Colonic mucosa (tissue), 4 donors: ENCODE measurements at regions not wholly inside any gene's neighbourhood (a gene's known extent, or its start where the extent isn't known, plus 50 kb on each side); places are given as distances from the start of the nearest gene placed in this dataset.

Source experiments
- DNase-seq: peaks from one replicate; pipeline ENCODE4 v3.0.0-alpha.2; 2020
- H3K27ac ChIP-seq: fragments of 200-600 bp; one replicate; pipeline ENCODE4 v1.8.0; 2021
- H3K27me3 ChIP-seq: fragments of 200-600 bp; one replicate; pipeline ENCODE4 v1.8.0; 2021
- H3K36me3 ChIP-seq: fragments of 200-600 bp; one replicate; pipeline ENCODE4 v1.8.0; 2021
- H3K4me1 ChIP-seq: fragments of 200-600 bp; one replicate; pipeline ENCODE4 v1.8.0; 2021; ENCODE audit warnings: mild to moderate bottlenecking
- H3K4me3 ChIP-seq: fragments of 200-600 bp; one replicate; pipeline ENCODE4 v1.8.0; 2021
- H3K9ac ChIP-seq, 2 donors: one replicate each; pipeline ENCODE4 v1.7.0; 2013; ENCODE audit warnings: control low read depth in 2 of 2, low read depth in 2 of 2, low read length in 2 of 2
- H3K9me3 ChIP-seq: fragments of 200-600 bp; one replicate; pipeline ENCODE4 v1.8.0; 2021
- intact Hi-C: fragments of 100-400 bp; cut with DNase I; formaldehyde crosslinking; loops from one replicate; pipeline ENCODE4 v1.14.1; 2022
- TF ChIP-seq, protein P1 (sequence below): fragments of 200-600 bp; IDR thresholded peaks from one replicate; pipeline ENCODE4 v1.8.0; 2022; ENCODE audit warnings: antibody characterized with exemption, mild to moderate bottlenecking
- donor health status: healthy.
- donor health status: DM: no; HTN: no; CAD: no.
- donor health status: DM: no; HTN: no; CAD: no.

DNA sequence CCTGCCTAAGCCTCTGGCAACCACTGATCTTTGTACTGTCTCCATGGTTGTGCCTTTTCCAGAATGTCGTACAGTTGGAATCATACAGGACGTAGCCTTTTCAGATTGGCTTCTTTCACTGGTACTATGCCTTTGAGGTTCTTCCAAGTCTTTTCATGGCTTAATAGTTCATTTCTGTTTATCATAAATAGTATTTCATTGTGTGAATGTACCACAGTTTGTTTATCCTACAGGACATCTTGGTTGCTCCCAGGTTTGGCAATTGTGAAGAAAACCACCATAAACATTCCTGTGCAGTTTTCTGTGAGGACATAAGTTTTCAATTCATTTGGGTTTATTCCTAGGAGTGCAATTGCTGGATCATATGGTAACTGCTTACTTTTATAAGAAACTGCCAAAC is 190.6 kb upstream of the RAB4A start:
- H3K27ac ChIP-seq, result no peak overlapping the region
- TF ChIP-seq, protein P1, sequence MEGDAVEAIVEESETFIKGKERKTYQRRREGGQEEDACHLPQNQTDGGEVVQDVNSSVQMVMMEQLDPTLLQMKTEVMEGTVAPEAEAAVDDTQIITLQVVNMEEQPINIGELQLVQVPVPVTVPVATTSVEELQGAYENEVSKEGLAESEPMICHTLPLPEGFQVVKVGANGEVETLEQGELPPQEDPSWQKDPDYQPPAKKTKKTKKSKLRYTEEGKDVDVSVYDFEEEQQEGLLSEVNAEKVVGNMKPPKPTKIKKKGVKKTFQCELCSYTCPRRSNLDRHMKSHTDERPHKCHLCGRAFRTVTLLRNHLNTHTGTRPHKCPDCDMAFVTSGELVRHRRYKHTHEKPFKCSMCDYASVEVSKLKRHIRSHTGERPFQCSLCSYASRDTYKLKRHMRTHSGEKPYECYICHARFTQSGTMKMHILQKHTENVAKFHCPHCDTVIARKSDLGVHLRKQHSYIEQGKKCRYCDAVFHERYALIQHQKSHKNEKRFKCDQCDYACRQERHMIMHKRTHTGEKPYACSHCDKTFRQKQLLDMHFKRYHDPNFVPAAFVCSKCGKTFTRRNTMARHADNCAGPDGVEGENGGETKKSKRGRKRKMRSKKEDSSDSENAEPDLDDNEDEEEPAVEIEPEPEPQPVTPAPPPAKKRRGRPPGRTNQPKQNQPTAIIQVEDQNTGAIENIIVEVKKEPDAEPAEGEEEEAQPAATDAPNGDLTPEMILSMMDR, result no peak

DNA sequence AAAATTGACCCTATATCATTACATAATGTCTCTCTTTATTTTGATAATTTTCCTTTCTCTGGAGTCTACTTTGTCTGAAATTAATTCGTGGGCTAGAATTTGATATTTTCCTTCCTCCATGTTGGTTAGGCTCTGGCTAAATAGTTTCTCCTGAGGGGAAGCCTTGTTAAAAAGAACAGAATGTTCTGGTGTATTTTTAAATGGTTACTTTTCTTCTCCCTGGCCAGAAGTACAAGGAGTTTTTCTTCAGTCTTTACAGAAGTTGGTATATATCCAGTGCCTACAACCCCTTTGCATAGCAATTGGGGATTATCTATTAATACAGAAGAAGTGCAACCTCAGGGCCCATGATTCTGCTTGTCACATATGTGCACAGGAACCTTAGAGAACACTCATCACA is 185.6 kb upstream of the RAB4A start:
- Histone ChIP-seq H3K4me1 (no peaks in the 10 kb centered on the region), H3K9ac (no peak overlapping the region), H3K27ac (no peak overlapping the region), H3K9me3 (no peaks in the 10 kb centered on the region), H3K27me3 (no peaks in the 10 kb centered on the region), H3K36me3 (no peaks in the 10 kb centered on the region), H3K4me3 (no peak overlapping the region)
- TF ChIP-seq, protein P1, result no peak
- no peak for DNase-seq
- intact Hi-C loops, result no loop called here

More for the DNA sequence above, 190.6 kb upstream of the RAB4A start:
- Histone ChIP-seq H3K9me3 (no peaks in the 10 kb centered on the region), H3K27me3 (no peaks in the 10 kb centered on the region), H3K9ac (no peak overlapping the region), H3K4me1 (no peaks in the 10 kb centered on the region), H3K36me3 (no peaks in the 10 kb centered on the region), H3K4me3 (no peak overlapping the region)
- intact Hi-C loops, result no loop called here
- DNase-seq, result peak; percentile 0

DNA sequence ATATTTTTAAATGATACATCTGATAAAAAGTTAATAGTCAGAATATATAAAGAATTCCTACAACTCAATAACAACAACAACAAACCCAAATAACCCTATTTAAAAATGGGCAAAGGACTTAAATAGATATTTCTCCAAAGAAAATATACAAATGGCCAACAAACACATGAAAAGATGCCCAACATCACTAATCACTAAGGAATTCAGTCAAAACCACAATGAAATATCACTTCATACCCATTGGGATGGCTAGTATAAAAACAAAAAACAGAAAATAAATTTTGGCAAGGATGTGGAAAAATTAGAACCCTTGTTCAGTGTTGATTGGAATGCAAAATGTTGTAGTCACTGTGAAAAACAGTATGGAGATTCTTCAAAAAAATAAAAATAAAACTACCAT is 184.8 kb upstream of the RAB4A start:
- Histone ChIP-seq H3K9ac (no peak overlapping the region), H3K4me3 (no peak overlapping the region), H3K36me3 (no peaks in the 10 kb centered on the region), H3K9me3 (no peaks in the 10 kb centered on the region), H3K27ac (no peak overlapping the region), H3K4me1 (no peaks in the 10 kb centered on the region), H3K27me3 (no peaks in the 10 kb centered on the region)
- intact Hi-C loops, result no loop called here
- no peak for DNase-seq
- TF ChIP-seq, protein P1, result no peak

DNA sequence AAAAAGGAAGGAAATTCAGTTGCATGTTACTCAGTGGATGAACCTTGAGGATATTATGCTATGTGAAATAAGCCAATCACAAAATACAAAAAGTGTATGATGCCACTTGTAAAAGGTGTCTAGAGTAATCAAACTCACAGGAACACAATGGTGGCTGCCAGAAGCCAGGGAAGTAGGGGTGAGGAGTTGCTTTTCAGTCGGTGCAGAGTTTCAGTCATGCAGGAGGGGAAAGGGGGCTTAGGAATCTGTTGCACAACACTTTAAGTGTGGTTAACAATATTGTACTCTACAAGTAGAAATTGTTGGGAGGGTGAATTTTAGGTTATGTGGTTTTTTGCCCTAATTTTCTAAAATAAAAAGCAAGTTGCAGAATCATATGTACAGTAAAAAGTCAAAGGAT is 184.2 kb upstream of the RAB4A start:
- TF ChIP-seq, protein P1, result no peak
- no peak overlapping the region for H3K4me3 ChIP-seq

DNA sequence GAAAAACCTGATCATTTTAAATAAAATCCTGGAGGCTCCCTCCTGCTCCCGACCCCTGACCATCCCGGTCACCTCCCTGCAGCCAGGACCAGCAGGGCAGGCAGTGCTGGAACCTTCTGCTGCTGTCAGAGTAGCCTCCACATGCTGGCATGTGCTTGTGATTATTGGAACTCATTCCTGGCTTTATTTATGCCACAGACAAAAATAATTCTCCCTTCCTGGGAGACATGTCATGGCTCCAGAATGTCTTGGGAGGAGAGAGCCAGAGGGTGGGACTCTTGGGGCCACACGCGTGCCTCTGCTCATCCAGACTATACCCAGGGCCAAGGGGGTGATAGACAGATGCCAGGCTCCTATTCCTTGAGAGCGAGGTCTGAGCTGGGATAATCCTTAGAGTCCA is 183.6 kb upstream of the RAB4A start:
- Histone ChIP-seq H3K4me3 (no peak overlapping the region), H3K27me3 (no peaks in the 10 kb centered on the region), H3K9ac (no peak overlapping the region), H3K4me1 (no peaks in the 10 kb centered on the region), H3K9me3 (no peaks in the 10 kb centered on the region), H3K27ac (no peak overlapping the region), H3K36me3 (no peaks in the 10 kb centered on the region)
- intact Hi-C loops, result no loop called here
- TF ChIP-seq, protein P1, result no peak
- DNase-seq, result no peak

More for the DNA sequence above, 184.2 kb upstream of the RAB4A start:
- Histone ChIP-seq H3K27ac (no peak overlapping the region), H3K4me1 (no peaks in the 10 kb centered on the region), H3K27me3 (no peaks in the 10 kb centered on the region), H3K9ac (no peak overlapping the region), H3K9me3 (no peaks in the 10 kb centered on the region), H3K36me3 (no peaks in the 10 kb centered on the region)
- intact Hi-C loops, result no loop called here
- DNase-seq, result no peak

DNA sequence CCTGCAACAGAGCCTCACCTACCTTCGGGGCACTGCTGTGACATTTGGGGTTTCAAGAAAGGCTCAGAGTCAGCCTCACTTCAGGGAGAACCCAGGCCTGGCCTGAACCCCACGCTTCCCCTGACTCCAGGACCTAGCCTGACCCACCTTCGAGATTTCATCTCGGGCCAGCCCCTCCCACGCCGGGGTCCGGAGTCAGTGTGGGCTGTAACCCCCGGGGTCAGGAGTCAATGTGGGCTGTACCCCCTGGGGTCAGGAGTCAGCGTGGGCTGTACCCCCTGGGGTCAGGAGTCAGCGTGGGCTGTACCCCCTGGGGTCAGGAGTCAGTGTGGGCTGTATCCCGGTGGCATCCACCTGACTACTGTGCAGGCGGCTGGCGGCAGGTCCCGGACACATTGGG is 183.0 kb upstream of the RAB4A start:
- TF ChIP-seq, protein P1, result no peak
- intact Hi-C loops, result no loop called here
- Histone ChIP-seq H3K36me3 (no peaks in the 10 kb centered on the region), H3K4me3 (no peak overlapping the region), H3K27ac (no peak overlapping the region), H3K27me3 (no peaks in the 10 kb centered on the region), H3K9me3 (no peaks in the 10 kb centered on the region), H3K9ac (no peak overlapping the region), H3K4me1 (no peaks in the 10 kb centered on the region)
- no peak for DNase-seq
